B cell (primary cell): ENCODE measurements at regions not wholly inside any gene's neighbourhood (a gene's known extent, or its start where the extent isn't known, plus 50 kb on each side); places are given as distances from the start of the nearest gene placed in this dataset.

Experiments used
- ATAC-seq: fragments of 200-7000 bp; cut with Tn5 transposase; one replicate; pipeline ENCODE4 v1.10.0; 2021; ENCODE audit warnings: low read depth, mild to moderate bottlenecking, moderate number of reproducible peaks, moderate library complexity
- CTCF ChIA-PET: fragments of 350-600 bp; sonication (Branson Sonifier 250); formaldehyde crosslinking; loops from one replicate; lab custom pipeline; 2021; ENCODE audit warnings: antibody characterized with exemption, inconsistent platforms; lab: Charles Lee
- POLR2A ChIA-PET: fragments of 350-600 bp; sonication (Branson Sonifier 250); formaldehyde crosslinking; loops from one replicate; lab custom pipeline; 2021; ENCODE audit warnings: antibody characterized with exemption; lab: Charles Lee
- DNase-seq: peaks from one replicate; pipeline ENCODE4 v3.0.0; 2013
- H2AFZ ChIP-seq: 2 replicates; pipeline ENCODE4 v1.6.1; 2012; ENCODE audit warnings: mild to moderate bottlenecking, low read depth, low read length; ENCODE audit not compliant: insufficient read depth, poor library complexity, severe bottlenecking
- H3K27ac ChIP-seq, 2 donors: 1 replicate in 1 of 2; 2 replicates in 1 of 2; pipeline ENCODE4 v1.5.1; 2012 to 2013; ENCODE audit warnings: low read length in 2 of 2, mild to moderate bottlenecking in 2 of 2, moderate library complexity in 1 of 2
- H3K27me3 ChIP-seq, 4 experiments: fragments of 200-600 bp in 1 of 4; sonication (generic) in 1 of 4; replicated peaks in 1 of 4; 1 replicate in 2 of 4; 2 replicates in 2 of 4; pipeline versions ENCODE4 v1.6.1 to v1.7.0; 2013 to 2016; ENCODE audit warnings: low read length in 3 of 4, mild to moderate bottlenecking in 2 of 4, mixed read lengths in 1 of 4, moderate library complexity in 1 of 4; ENCODE audit not compliant: insufficient read depth in 4 of 4, control insufficient read depth in 3 of 4; ENCODE audit errors: control extremely low read depth in 1 of 4
- H3K36me3 ChIP-seq, 2 experiments: replicated peaks in 1 of 2; 1 replicate in 1 of 2; 2 replicates in 1 of 2; pipeline versions ENCODE4 v1.6.1 to v1.7.1; 2013; ENCODE audit warnings: low read length in 1 of 2; ENCODE audit not compliant: insufficient read depth in 2 of 2, control insufficient read depth in 1 of 2; ENCODE audit errors: control extremely low read depth in 1 of 2, extremely low read depth in 1 of 2
- H3K4me1 ChIP-seq, 2 donors: fragments of 200-600 bp in 1 of 2; sonication (generic) in 1 of 2; 1 replicate in 1 of 2; 2 replicates in 1 of 2; pipeline versions ENCODE4 v1.5.1 to v1.6.1; 2013 to 2017; ENCODE audit warnings: low read length in 2 of 2; ENCODE audit not compliant: control insufficient read depth in 2 of 2, insufficient read depth in 2 of 2
- H3K4me2 ChIP-seq: replicated peaks from 2 replicates; pipeline ENCODE3; 2012; ENCODE audit warnings: mild to moderate bottlenecking, low read depth, low read length; ENCODE audit not compliant: poor library complexity, severe bottlenecking
- H3K4me3 ChIP-seq, 5 experiments: fragments of 200-600 bp in 1 of 5; sonication (generic) in 1 of 5; 1 replicate in 3 of 5; 2 replicates in 2 of 5; pipeline versions ENCODE4 v1.5.1 to v1.7.0; 2011 to 2016; ENCODE audit warnings: low read length in 4 of 5, mild to moderate bottlenecking in 4 of 5, low read depth in 2 of 5, control low read depth in 1 of 5, moderate library complexity in 1 of 5; ENCODE audit not compliant: insufficient read depth in 1 of 5; ENCODE audit errors: control extremely low read depth in 1 of 5, extremely low read depth in 1 of 5
- H3K79me2 ChIP-seq: fragments of 200-600 bp; sonication (generic); one replicate; pipeline ENCODE4 v1.6.0; 2016; ENCODE audit warnings: low read length; ENCODE audit not compliant: control insufficient read depth, insufficient read depth
- H3K9ac ChIP-seq: fragments of 200-600 bp; sonication (generic); 2 replicates; pipeline ENCODE4 v1.6.1; 2017; ENCODE audit warnings: mild to moderate bottlenecking, low read length, moderate library complexity
- H3K9me3 ChIP-seq, 3 donors: one replicate each; pipeline versions ENCODE4 v1.6.1 to v1.7.1; 2013; ENCODE audit warnings: low read length in 2 of 3; ENCODE audit not compliant: control insufficient read depth in 2 of 3, insufficient read depth in 1 of 3; ENCODE audit errors: control extremely low read depth in 1 of 3
- H4K20me1 ChIP-seq: 2 replicates; pipeline ENCODE4 v1.6.0; 2012; ENCODE audit warnings: mild to moderate bottlenecking, low read length; ENCODE audit not compliant: insufficient read depth, control insufficient read depth, poor library complexity, severe bottlenecking
- H3K27ac Mint-ChIP-seq: one replicate; pipeline ENCODE4 v1.8.0; 2021; ENCODE audit warnings: mixed read lengths
- H3K27me3 Mint-ChIP-seq: one replicate; pipeline ENCODE4 v1.8.0; 2021; ENCODE audit warnings: mixed read lengths
- H3K4me1 Mint-ChIP-seq: one replicate; pipeline ENCODE4 v1.8.0; 2021; ENCODE audit warnings: mixed read lengths
- H3K4me3 Mint-ChIP-seq: one replicate; pipeline ENCODE4 v1.8.0; 2021; ENCODE audit warnings: mixed read lengths
- H3K9me3 Mint-ChIP-seq: one replicate; pipeline ENCODE4 v1.8.0; 2022; ENCODE audit warnings: mixed read lengths; ENCODE audit not compliant: insufficient read depth
- CTCF ChIP-seq: fragments of 200-600 bp; IDR thresholded peaks from one replicate; pipeline ENCODE4 v1.8.0; 2022; ENCODE audit warnings: antibody characterized with exemption, mild to moderate bottlenecking
- EZH2 ChIP-seq: IDR thresholded peaks from 2 replicates; pipeline ENCODE4 v1.6.1; 2012; ENCODE audit warnings: borderline replicate concordance, low read depth, mild to moderate bottlenecking, moderate library complexity, low read length; ENCODE audit not compliant: insufficient read depth, poor library complexity, severe bottlenecking
- WGBS: methylation state at CpG from one replicate; pipeline ENCODE4 v1.1.5; 2013; ENCODE audit warnings: missing lambda C conversion rate; ENCODE audit not compliant: insufficient coverage; 5-methylcytosine and 5-hydroxymethylcytosine counted together
- intact Hi-C: fragments of 100-400 bp; cut with micrococcal nuclease; formaldehyde crosslinking; loops from one replicate; pipeline ENCODE4 v1.10.0; 2022

GRCh38 chr12:47367912-47368537, 288.3 kb upstream of the AMIGO2 start:
- ChIA-PET POLR2A (interaction anchor here (0.6 to 1.1 kb wide), 4 partner anchors 12 to 1377 kb away, joined by 3 to 5 read pairs (median 3); no protein-coding TSS in a partner anchor), CTCF (interaction anchor here (0.6 to 1.4 kb wide), 4 partner anchors 19 to 334 kb away, joined by 3 to 4 read pairs (median 4); no protein-coding TSS in a partner anchor)
- H3K4me3 ChIP-seq, result peak overlapping the region in 1 of 5 experiments; percentile 5
- H3K4me1 ChIP-seq, result peaks cover 38 to 39% of the 10 kb centered on the region in 2 donors
- H3K27me3 ChIP-seq, result no peaks in the 10 kb centered on the region
- H3K4me1 Mint-ChIP-seq, result peaks cover 8% of the 10 kb centered on the region
- no peaks in the 10 kb centered on the region for H3K27me3 Mint-ChIP-seq
- TF ChIP-seq EZH2 (no peak), CTCF (no peak)
- DNase-seq (no peak), ATAC-seq (no peak)
- no peak overlapping the region for H3K4me3 Mint-ChIP-seq
- 81% methylated on average over 6 of the region's 6 CpGs for WGBS
- no peak overlapping the region for H3K27ac Mint-ChIP-seq
- no peaks in the 10 kb centered on the region for H3K79me2 ChIP-seq
- no peaks in the 10 kb centered on the region for H3K9me3 Mint-ChIP-seq
- H3K9me3 ChIP-seq, result peaks cover 2 to 8% (median 6%) of the 10 kb centered on the region in 3 donors
- H2AFZ ChIP-seq, result peak overlapping the region; percentile 44
- intact Hi-C loops, result no loop called here
- H3K4me2 ChIP-seq, result peak overlapping the region; percentile 29
- no peaks in the 10 kb centered on the region for H3K36me3 ChIP-seq
- H3K27ac ChIP-seq, result peak overlapping the region; percentile 7 to 50
- no peaks in the 10 kb centered on the region for H4K20me1 ChIP-seq
- peak overlapping the region; percentile 15 for H3K9ac ChIP-seq

- Mint-ChIP-seq H3K4me1 (peaks cover 22% of the 10 kb centered on the region), H3K27ac (no peak overlapping the region), H3K4me3 (no peak overlapping the region), H3K9me3 (no peaks in the 10 kb centered on the region), H3K27me3 (no peaks in the 10 kb centered on the region)
- Histone ChIP-seq H4K20me1 (no peaks in the 10 kb centered on the region), H2AFZ (no peak overlapping the region), H3K9ac (no peak overlapping the region), H3K4me3 (no peak overlapping the region), H3K36me3 (no peaks in the 10 kb centered on the region), H3K4me2 (peak overlapping the region; percentile 8), H3K27ac (no peak overlapping the region), H3K4me1 (peaks cover 51 to 52% of the 10 kb centered on the region in 2 donors), H3K79me2 (no peaks in the 10 kb centered on the region), H3K9me3 (peaks cover 2 to 8% (median 6%) of the 10 kb centered on the region in 3 donors), H3K27me3 (no peaks in the 10 kb centered on the region)
- DNase-seq, result no peak
- ATAC-seq, result no peak
- TF ChIP-seq CTCF (no peak), EZH2 (no peak)
- ChIA-PET POLR2A (no interaction called here), CTCF (no interaction called here)
- 100% methylated on average over 1 of the region's 2 CpGs for WGBS
- intact Hi-C loops, result no loop called here
These were observed 286.8 kb upstream of the AMIGO2 start for GRCh38 chr12:47366579-47366978.
